ENCODE measurements at regions not wholly inside any gene's neighbourhood (a gene's known extent, or its start where the extent isn't known, plus 50 kb on each side); places are given as distances from the start of the nearest gene placed in this dataset.

- no peak for DNase-seq
These were observed 1413.1 kb upstream of the CDH6 start for GRCh38 chr5:29780401-29780800.

GRCh38 chr5:29779141-29779540, 1414.3 kb upstream of the CDH6 start:
- DNase-seq: no peak

GRCh38 chr5:29777373-29777772, 1416.1 kb upstream of the CDH6 start:
- no peak for DNase-seq

- DNase-seq: no peak
These were observed 1422.5 kb upstream of the CDH6 start for GRCh38 chr5:29770936-29771335.

- DNase-seq: no peak
These were observed 1424.0 kb upstream of the CDH6 start for GRCh38 chr5:29769474-29769873.

GRCh38 chr5:29758986-29759421, 1434.5 kb upstream of the CDH6 start:
- DNase-seq: no peak

- no peak for DNase-seq
These were observed 1443.0 kb upstream of the CDH6 start for GRCh38 chr5:29750453-29750852.

- DNase-seq: no peak
These were observed 1448.9 kb upstream of the CDH6 start for GRCh38 chr5:29744618-29745017.

GRCh38 chr5:29720954-29721353, 1472.5 kb upstream of the CDH6 start:
- DNase-seq: no peak

- DNase-seq: no peak
These were observed 1474.3 kb upstream of the CDH6 start for GRCh38 chr5:29719171-29719570.

GRCh38 chr5:29715167-29715566, 1478.3 kb upstream of the CDH6 start:
- DNase-seq: no peak

- DNase-seq: no peak
These were observed 1490.6 kb upstream of the CDH6 start for GRCh38 chr5:29702875-29703274.

- DNase-seq: no peak
These were observed 1491.9 kb upstream of the CDH6 start for GRCh38 chr5:29701600-29701999.

GRCh38 chr5:29697785-29698414, 1495.6 kb upstream of the CDH6 start:
- DNase-seq: no peak

- no peak for DNase-seq
These were observed 1496.2 kb upstream of the CDH6 start for GRCh38 chr5:29697278-29697677.

GRCh38 chr5:29672678-29673077, 1520.8 kb upstream of the CDH6 start:
- no peak for DNase-seq

GRCh38 chr5:29662876-29663275, 1530.6 kb upstream of the CDH6 start:
- no peak for DNase-seq

- no peak for DNase-seq
These were observed 1538.5 kb upstream of the CDH6 start for GRCh38 chr5:29654954-29655353.

GRCh38 chr5:29649321-29649720, 1544.2 kb upstream of the CDH6 start:
- no peak for DNase-seq

- DNase-seq: no peak
These were observed 1550.9 kb upstream of the CDH6 start for GRCh38 chr5:29642601-29643000.

GRCh38 chr5:29614206-29614605, 1579.3 kb upstream of the CDH6 start:
- no peak for DNase-seq

- DNase-seq: no peak
These were observed 1605.2 kb upstream of the CDH6 start for GRCh38 chr5:29588236-29588635.

GRCh38 chr5:29587832-29588231, 1605.7 kb upstream of the CDH6 start:
- no peak for DNase-seq

GRCh38 chr5:29568028-29568427, 1625.5 kb upstream of the CDH6 start:
- no peak for DNase-seq

- DNase-seq: no peak
These were observed 1631.9 kb upstream of the CDH6 start for GRCh38 chr5:29561564-29561963.

GRCh38 chr5:29550523-29550922, 1643.0 kb upstream of the CDH6 start:
- DNase-seq: no peak
